C4-2B (cell line): ENCODE measurements at regions not wholly inside any gene's neighbourhood (a gene's known extent, or its start where the extent isn't known, plus 50 kb on each side); places are given as distances from the start of the nearest gene placed in this dataset.

Source experiments
- H3K27ac ChIP-seq: fragments of 450-650 bp; 2 replicates; pipeline ENCODE4 v1.5.1; 2017
- CTCF ChIP-seq: fragments of 450-650 bp; conservative IDR thresholded peaks from 2 replicates; pipeline ENCODE4 v1.5.1; 2017; ENCODE audit warnings: mild to moderate bottlenecking
- ZFX ChIP-seq: fragments of 450-650 bp; IDR thresholded peaks from 2 replicates; pipeline ENCODE4 v1.6.1; 2017

GRCh38 chr16:54510685-54511221 lies 224.2 kb upstream of the IRX3 start:
- H3K27ac ChIP-seq, result no peak overlapping the region
- TF ChIP-seq CTCF, result no peak
- TF ChIP-seq ZFX, result no peak

- TF ChIP-seq ZFX (no peak), CTCF (no peak)
Measured at GRCh38 chr16:54509456-54509855, 222.9 kb upstream of the IRX3 start.

GRCh38 chr16:54508351-54508750 lies 221.8 kb upstream of the IRX3 start:
- no peak overlapping the region for H3K27ac ChIP-seq
- TF ChIP-seq CTCF, result no peak

More at GRCh38 chr16:54509456-54509855, 222.9 kb upstream of the IRX3 start:
- H3K27ac ChIP-seq, result peak overlapping the region; percentile 46

DNA sequence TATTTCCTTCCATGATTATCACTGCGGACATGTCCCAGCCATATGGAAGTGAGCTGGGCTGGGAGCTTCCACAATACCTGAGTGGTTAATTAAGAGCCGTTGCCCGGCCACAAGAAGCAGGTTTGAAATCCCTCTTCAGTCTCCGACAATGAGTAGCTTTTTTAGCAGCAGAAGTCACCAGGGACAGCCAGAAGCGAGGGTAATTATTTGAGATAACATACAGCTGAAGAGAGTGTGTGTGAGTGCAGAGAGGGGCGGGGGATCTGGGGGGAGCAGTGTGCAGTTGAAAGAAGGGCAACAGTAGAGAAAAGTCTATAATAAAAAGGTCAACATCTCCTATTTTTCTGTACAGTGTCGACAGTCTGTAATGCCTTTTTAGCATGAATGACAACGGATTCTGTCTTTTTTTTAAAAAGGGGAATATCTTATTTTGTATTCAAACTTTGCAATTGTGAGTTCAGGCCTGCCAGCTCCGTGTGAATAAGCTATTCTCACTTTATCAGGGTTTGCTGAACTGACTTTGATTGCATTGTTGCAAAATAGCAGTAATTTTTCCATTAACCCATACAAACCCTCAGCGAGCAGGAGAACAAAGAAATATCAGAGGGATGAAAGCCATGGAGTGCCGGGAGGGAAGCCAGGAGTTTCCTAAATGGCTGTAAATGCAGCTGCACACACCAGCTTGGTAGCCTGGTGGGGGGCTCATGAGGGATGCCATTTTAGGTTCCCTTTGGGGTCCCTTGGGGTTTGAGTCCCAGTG lies 220.3 kb upstream of the IRX3 start:
- no peak overlapping the region for H3K27ac ChIP-seq

GRCh38 chr16:54506214-54506580 lies 219.6 kb upstream of the IRX3 start:
- TF ChIP-seq CTCF, result no peak
- no peak for TF ChIP-seq ZFX
- no peak overlapping the region for H3K27ac ChIP-seq

More for the DNA sequence above, 220.3 kb upstream of the IRX3 start:
- no peak for TF ChIP-seq ZFX
- TF ChIP-seq CTCF, result no peak

DNA sequence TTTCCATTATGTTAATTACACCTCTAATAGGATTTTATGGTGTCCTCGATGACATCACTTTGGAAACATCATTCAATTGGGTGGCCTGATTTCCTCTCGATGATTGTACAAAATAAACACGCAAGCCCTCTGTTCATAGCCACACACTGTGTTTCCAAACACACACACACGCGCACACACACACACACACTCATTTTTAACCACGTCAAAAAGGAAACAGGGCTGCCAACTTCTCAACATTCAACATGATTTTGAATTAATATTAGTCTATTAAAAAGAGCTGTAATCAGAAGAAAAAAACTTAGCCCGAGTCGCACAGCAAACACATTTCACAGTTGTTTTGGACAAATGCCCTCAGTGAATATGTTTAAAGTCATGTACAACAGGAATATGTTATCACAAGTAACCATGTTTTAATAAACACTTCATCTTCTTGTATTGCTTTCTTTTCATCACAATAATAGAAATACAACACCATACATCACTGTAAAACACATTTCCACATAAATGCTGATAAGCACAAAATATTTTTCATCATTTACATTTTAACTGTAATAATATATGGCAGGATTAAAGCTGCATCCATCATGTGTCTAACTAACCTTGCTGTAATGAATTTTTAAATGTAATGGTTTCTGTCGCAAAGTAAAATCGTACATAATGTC lies 219.1 kb upstream of the IRX3 start:
- H3K27ac ChIP-seq, result no peak overlapping the region
- TF ChIP-seq ZFX (no peak), CTCF (no peak)

- no peak overlapping the region for H3K27ac ChIP-seq
- TF ChIP-seq ZFX, result no peak
- no peak for TF ChIP-seq CTCF
Measured at GRCh38 chr16:54504372-54504771, 217.8 kb upstream of the IRX3 start.
